ENCODE measurements at regions not wholly inside any gene's neighbourhood (a gene's known extent, or its start where the extent isn't known, plus 50 kb on each side); places are given as distances from the start of the nearest gene placed in this dataset.
"Not testable (repeated sequence)": the region's sequence is repeated elsewhere in the genome, so short reads cannot be mapped to it uniquely, and the experiment has no call there.

GRCh38 chr6:81938014-81938856, 185.8 kb upstream of the TENT5A start:
- TF ChIP-seq CTCF (IDR thresholded peaks at IDR 0.05) = no peak
- DNase-seq (ENCODE audit: low spot score) (no peak), ATAC-seq (ENCODE audit: low FRiP score) (peak; percentile 81)

- no peak for TF ChIP-seq CTCF (IDR thresholded peaks at IDR 0.05)
- ATAC-seq (ENCODE audit: low FRiP score) (no peak), DNase-seq (ENCODE audit: low spot score) (no peak)
Observed at GRCh38 chr6:81937296-81937937, 184.9 kb upstream of the TENT5A start.

- ATAC-seq (ENCODE audit: low FRiP score) (no peak), DNase-seq (ENCODE audit: low spot score) (no peak)
- no peak for TF ChIP-seq CTCF (IDR thresholded peaks at IDR 0.05)
Observed at GRCh38 chr6:81934936-81935335, 182.5 kb upstream of the TENT5A start.

- ATAC-seq (ENCODE audit: low FRiP score) (no peak), DNase-seq (ENCODE audit: low spot score) (no peak)
- no peak for TF ChIP-seq CTCF (IDR thresholded peaks at IDR 0.05)
Observed at GRCh38 chr6:81933608-81934051, 181.1 kb upstream of the TENT5A start.

- no peak for ATAC-seq (ENCODE audit: low FRiP score)
- TF ChIP-seq CTCF (IDR thresholded peaks at IDR 0.05) = no peak
- DNase-seq (ENCODE audit: low spot score) = no peak
Observed at GRCh38 chr6:81933089-81933488, 180.6 kb upstream of the TENT5A start.

GRCh38 chr6:81932448-81932847, 180.0 kb upstream of the TENT5A start:
- ATAC-seq (ENCODE audit: low FRiP score); DNase-seq (ENCODE audit: low spot score): not testable (repeated sequence)

GRCh38 chr6:81929828-81930227, 177.3 kb upstream of the TENT5A start:
- no peak for ATAC-seq (ENCODE audit: low FRiP score)
- no peak for TF ChIP-seq CTCF (IDR thresholded peaks at IDR 0.05)
- no peak for DNase-seq (ENCODE audit: low spot score)
